K562 (cell line): ENCODE measurements at regions not wholly inside any gene's neighbourhood (a gene's known extent, or its start where the extent isn't known, plus 50 kb on each side); places are given as distances from the start of the nearest gene placed in this dataset.

Experiments
- CBFA2T3 ChIP-seq: fragments of 450-650 bp; IDR thresholded peaks from 2 replicates; pipeline ENCODE4 v1.6.1; 2017
- CREM ChIP-seq: IDR thresholded peaks from 2 replicates; pipeline ENCODE4 v1.6.1; 2014; ENCODE audit warnings: antibody characterized with exemption, low read depth
- ESRRB ChIP-seq: fragments of 250-450 bp; sonication (Bioruptor Pico); IDR thresholded peaks from 2 replicates; pipeline ENCODE4 v1.5.0; 2020; ENCODE audit warnings: mild to moderate bottlenecking, moderate library complexity, borderline replicate concordance
- HLTF ChIP-seq: fragments of 450-650 bp; IDR thresholded peaks from 2 replicates; pipeline ENCODE4 v1.6.1; 2016
- IRF2 ChIP-seq: sonication (generic); formaldehyde crosslinking; IDR thresholded peaks from 2 replicates; pipeline ENCODE4 v1.8.1; 2022; ENCODE audit warnings: mild to moderate bottlenecking, missing genetic modification reagents
- MIER1 ChIP-seq: fragments of 450-650 bp; IDR thresholded peaks from 2 replicates; pipeline ENCODE4 v1.6.1; 2016; ENCODE audit warnings: antibody characterized with exemption, mild to moderate bottlenecking, low read depth
- NEUROD1 ChIP-seq: fragments of 150-350 bp; IDR thresholded peaks from 2 replicates; pipeline ENCODE4 v1.6.1; 2014; ENCODE audit warnings: borderline replicate concordance, low read length, low read depth; ENCODE audit not compliant: partially characterized antibody
- NFXL1 ChIP-seq: fragments of 450-650 bp; formaldehyde crosslinking; IDR thresholded peaks from 2 replicates; pipeline ENCODE4 v1.4.0; 2021; ENCODE audit warnings: mild to moderate bottlenecking
- NFYB ChIP-seq: IDR thresholded peaks from 2 replicates; pipeline ENCODE4 v1.6.1; 2011; ENCODE audit warnings: mild to moderate bottlenecking, moderate library complexity; ENCODE audit not compliant: insufficient read length; ENCODE audit errors: extremely low read depth
- POLR2G ChIP-seq: fragments of 200-400 bp; formaldehyde crosslinking; IDR thresholded peaks from 2 replicates; pipeline ENCODE4 v1.6.1; 2017; ENCODE audit warnings: low read depth, mild to moderate bottlenecking, antibody characterized with exemption, low read length, moderate library complexity
- TAF9B ChIP-seq: fragments of 450-650 bp; IDR thresholded peaks from 2 replicates; pipeline ENCODE4 v1.6.1; 2018; ENCODE audit warnings: mild to moderate bottlenecking; ENCODE audit not compliant: partially characterized antibody
- TFAM ChIP-seq: fragments of 250-450 bp; sonication (Bioruptor Pico); conservative IDR thresholded peaks from 2 replicates; pipeline ENCODE4 v1.5.0; 2021; ENCODE audit warnings: mild to moderate bottlenecking, moderate library complexity
- TF ChIP-seq, protein P1 (sequence below): fragments of 250-450 bp; sonication (Bioruptor Pico); IDR thresholded peaks from 2 replicates; pipeline ENCODE4 v1.9.0; 2021; ENCODE audit warnings: mild to moderate bottlenecking
- TF ChIP-seq, protein P2 (sequence below): fragments of 250-450 bp; sonication (Bioruptor Pico); IDR thresholded peaks from 2 replicates; pipeline ENCODE4 v1.8.0; 2022; ENCODE audit warnings: moderate library complexity, mild to moderate bottlenecking, inconsistent platforms

DNA sequence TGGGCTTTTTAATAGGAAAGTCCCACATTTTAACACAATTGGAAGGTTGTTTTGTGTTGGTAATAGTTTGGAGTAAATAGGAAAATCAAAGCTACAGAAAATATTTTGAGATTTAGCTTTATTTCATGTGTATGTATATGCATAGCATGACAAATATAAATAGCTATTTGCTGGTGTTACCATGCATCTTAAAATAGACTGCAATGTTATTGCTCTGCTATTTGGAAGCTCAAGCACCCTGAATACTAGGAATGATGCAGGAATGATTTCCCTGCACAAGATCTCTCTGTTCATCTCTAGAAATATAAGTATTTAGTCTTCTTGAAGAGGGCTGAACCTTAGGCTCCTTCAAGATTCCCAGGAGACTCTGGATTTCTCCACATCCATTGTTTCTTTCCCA is 268.3 kb upstream of the POGK start (continued):
- TF ChIP-seq NEUROD1 (no peak), POLR2G (no peak), ESRRB (CRISPR knock-in tag) (no peak), TFAM (CRISPR knock-in tag) (no peak), CBFA2T3 (no peak), TAF9B (no peak), HLTF (no peak), NFYB (no peak), NFXL1 (CRISPR knock-in tag) (no peak), IRF2 (CRISPR knock-in tag) (no peak), MIER1 (no peak), CREM (no peak)
- TF ChIP-seq, protein P1, sequence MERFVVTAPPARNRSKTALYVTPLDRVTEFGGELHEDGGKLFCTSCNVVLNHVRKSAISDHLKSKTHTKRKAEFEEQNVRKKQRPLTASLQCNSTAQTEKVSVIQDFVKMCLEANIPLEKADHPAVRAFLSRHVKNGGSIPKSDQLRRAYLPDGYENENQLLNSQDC (CRISPR knock-in tag) = no peak
- TF ChIP-seq, protein P2, sequence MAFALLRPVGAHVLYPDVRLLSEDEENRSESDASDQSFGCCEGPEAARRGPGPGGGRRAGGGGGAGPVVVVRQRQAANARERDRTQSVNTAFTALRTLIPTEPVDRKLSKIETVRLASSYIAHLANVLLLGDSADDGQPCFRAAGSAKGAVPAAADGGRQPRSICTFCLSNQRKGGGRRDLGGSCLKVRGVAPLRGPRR = no peak
